ENCODE measurements at regions not wholly inside any gene's neighbourhood (a gene's known extent, or its start where the extent isn't known, plus 50 kb on each side); places are given as distances from the start of the nearest gene placed in this dataset.
A peak's percentile ranks its signal among the peaks of the same experiment; 100 is the strongest.

- no peaks in the 10 kb centered on the region for H3K36me3 ChIP-seq (replicated peaks; ENCODE audit: insufficient read depth, low read depth)
- WGBS (ENCODE audit: low lambda C conversion rate, missing lambda C conversion rate), result 48% methylated on average over 5 of the region's 5 CpGs
- H3K79me2 ChIP-seq, result no peaks in the 10 kb centered on the region
- H3K9me3 ChIP-seq (ENCODE audit: low read depth), result no peaks in the 10 kb centered on the region
- H3K4me2 ChIP-seq, result peak overlapping the region; percentile 34
- no peak overlapping the region for H3K4me3 ChIP-seq
- H3K9me2 ChIP-seq (replicated peaks; ENCODE audit: insufficient read depth), result no peaks in the 10 kb centered on the region
- no peak overlapping the region for H3K27ac ChIP-seq
- no peak overlapping the region for H2AFZ ChIP-seq
- H3K4me1 ChIP-seq (ENCODE audit: insufficient read depth), result no peaks in the 10 kb centered on the region
- H4K20me1 ChIP-seq (ENCODE audit: insufficient read depth, poor library complexity, severe bottlenecking), result no peaks in the 10 kb centered on the region
- no peaks in the 10 kb centered on the region for H3K27me3 ChIP-seq
- TF ChIP-seq EZH2 (IDR thresholded peaks at IDR 0.05; ENCODE audit: borderline replicate concordance) (no peak), CTCF (IDR thresholded peaks at IDR 0.05; ENCODE audit: poor library complexity) (no peak), EZH2phosphoT487 (IDR thresholded peaks at IDR 0.05; ENCODE audit: low read depth, severe bottlenecking, unreplicated experiment) (no peak)
- no peak for DNase-seq (ENCODE audit: low spot score)
These were observed 248.8 kb downstream of the PCDH7 start for GRCh38 chr4:30968926-30969325.

GRCh38 chr4:30972542-30972941 is 252.4 kb downstream of the PCDH7 start:
- no peak for TF ChIP-seq EZH2phosphoT487 (IDR thresholded peaks at IDR 0.05; ENCODE audit: low read depth, severe bottlenecking, unreplicated experiment)
- TF ChIP-seq CTCF (IDR thresholded peaks at IDR 0.05; ENCODE audit: poor library complexity), result no peak
- no peak for TF ChIP-seq EZH2 (IDR thresholded peaks at IDR 0.05; ENCODE audit: borderline replicate concordance)
- H3K9me3 ChIP-seq (ENCODE audit: low read depth), result no peaks in the 10 kb centered on the region
- DNase-seq (ENCODE audit: low spot score), result no peak
- 90% methylated on average over 3 of the region's 3 CpGs for WGBS (ENCODE audit: low lambda C conversion rate, missing lambda C conversion rate)
- H3K4me2 ChIP-seq, result no peak overlapping the region
- no peaks in the 10 kb centered on the region for H4K20me1 ChIP-seq (ENCODE audit: insufficient read depth, poor library complexity, severe bottlenecking)
- no peak overlapping the region for H3K27ac ChIP-seq
- no peaks in the 10 kb centered on the region for H3K27me3 ChIP-seq
- H3K79me2 ChIP-seq, result no peaks in the 10 kb centered on the region
- H2AFZ ChIP-seq, result no peak overlapping the region
- H3K4me3 ChIP-seq, result no peak overlapping the region
- H3K36me3 ChIP-seq (replicated peaks; ENCODE audit: insufficient read depth, low read depth), result no peaks in the 10 kb centered on the region
- H3K4me1 ChIP-seq (ENCODE audit: insufficient read depth), result no peaks in the 10 kb centered on the region
- no peaks in the 10 kb centered on the region for H3K9me2 ChIP-seq (replicated peaks; ENCODE audit: insufficient read depth)

GRCh38 chr4:30973993-30974392 is 253.8 kb downstream of the PCDH7 start:
- Histone ChIP-seq H3K9me3 (ENCODE audit: low read depth) (no peaks in the 10 kb centered on the region), H2AFZ (no peak overlapping the region), H3K27me3 (no peaks in the 10 kb centered on the region), H3K4me1 (ENCODE audit: insufficient read depth) (no peaks in the 10 kb centered on the region), H3K4me2 (no peak overlapping the region), H3K4me3 (no peak overlapping the region), H3K79me2 (no peaks in the 10 kb centered on the region), H3K9me2 (replicated peaks; ENCODE audit: insufficient read depth) (no peaks in the 10 kb centered on the region), H3K36me3 (replicated peaks; ENCODE audit: insufficient read depth, low read depth) (no peaks in the 10 kb centered on the region), H3K27ac (no peak overlapping the region), H4K20me1 (ENCODE audit: insufficient read depth, poor library complexity, severe bottlenecking) (no peaks in the 10 kb centered on the region)
- DNase-seq (ENCODE audit: low spot score), result no peak
- TF ChIP-seq EZH2phosphoT487 (IDR thresholded peaks at IDR 0.05; ENCODE audit: low read depth, severe bottlenecking, unreplicated experiment) (no peak), CTCF (IDR thresholded peaks at IDR 0.05; ENCODE audit: poor library complexity) (no peak), EZH2 (IDR thresholded peaks at IDR 0.05; ENCODE audit: borderline replicate concordance) (no peak)

- no peaks in the 10 kb centered on the region for H3K27me3 ChIP-seq
- no peak overlapping the region for H3K27ac ChIP-seq
- H3K79me2 ChIP-seq, result no peaks in the 10 kb centered on the region
- TF ChIP-seq EZH2 (IDR thresholded peaks at IDR 0.05; ENCODE audit: borderline replicate concordance) (no peak), EZH2phosphoT487 (IDR thresholded peaks at IDR 0.05; ENCODE audit: low read depth, severe bottlenecking, unreplicated experiment) (no peak), CTCF (IDR thresholded peaks at IDR 0.05; ENCODE audit: poor library complexity) (no peak)
- no peaks in the 10 kb centered on the region for H3K9me3 ChIP-seq (ENCODE audit: low read depth)
- H3K36me3 ChIP-seq (replicated peaks; ENCODE audit: insufficient read depth, low read depth), result no peaks in the 10 kb centered on the region
- H2AFZ ChIP-seq, result no peak overlapping the region
- 95% methylated on average over 2 of the region's 2 CpGs for WGBS (ENCODE audit: low lambda C conversion rate, missing lambda C conversion rate)
- H3K4me2 ChIP-seq, result no peak overlapping the region
- no peaks in the 10 kb centered on the region for H3K9me2 ChIP-seq (replicated peaks; ENCODE audit: insufficient read depth)
- DNase-seq (ENCODE audit: low spot score), result no peak
- no peaks in the 10 kb centered on the region for H3K4me1 ChIP-seq (ENCODE audit: insufficient read depth)
- no peaks in the 10 kb centered on the region for H4K20me1 ChIP-seq (ENCODE audit: insufficient read depth, poor library complexity, severe bottlenecking)
- no peak overlapping the region for H3K4me3 ChIP-seq
These were observed 259.2 kb downstream of the PCDH7 start for GRCh38 chr4:30979402-30979801.
